ENCODE measurements at regions not wholly inside any gene's neighbourhood (a gene's known extent, or its start where the extent isn't known, plus 50 kb on each side); places are given as distances from the start of the nearest gene placed in this dataset.

DNA sequence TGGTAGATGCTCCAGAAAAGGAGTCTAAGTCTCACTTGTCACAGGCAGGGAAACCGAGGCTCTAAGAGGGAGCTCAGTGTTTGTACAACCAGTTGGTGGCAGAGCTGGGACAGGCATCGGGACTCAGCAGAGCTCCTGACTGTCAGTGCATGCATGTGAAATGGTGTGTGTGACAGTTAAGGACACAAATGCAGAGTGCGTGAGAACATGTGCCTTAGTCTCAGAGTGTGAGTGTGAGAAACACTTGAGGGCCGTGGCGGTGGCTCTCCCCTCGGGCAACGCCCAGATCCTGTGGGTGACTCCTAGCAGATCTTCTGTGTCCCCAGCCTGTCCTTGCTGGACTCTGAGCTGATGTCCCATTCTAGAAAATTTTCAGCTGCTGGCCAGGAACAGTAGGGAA, 362.6 kb downstream of the MATN1 start:
- H3K4me3 ChIP-seq = no peak overlapping the region
- intact Hi-C loops (cut with DNase I; ENCODE audit: low total_unique reads) = no loop called here
- no peaks in the 10 kb centered on the region for H3K4me1 ChIP-seq
- no peak for DNase-seq (ENCODE audit: low spot score in 2 of 2)
- no peaks in the 10 kb centered on the region for H3K36me3 ChIP-seq
- H3K27me3 ChIP-seq = no peaks in the 10 kb centered on the region
- no peak for TF ChIP-seq POLR2AphosphoS5 (IDR thresholded peaks at IDR 0.05)
- TF ChIP-seq POLR2A (IDR thresholded peaks at IDR 0.05) = no peak
- no peaks in the 10 kb centered on the region for H3K9me3 ChIP-seq
- H3K27ac ChIP-seq = no peak overlapping the region

DNA sequence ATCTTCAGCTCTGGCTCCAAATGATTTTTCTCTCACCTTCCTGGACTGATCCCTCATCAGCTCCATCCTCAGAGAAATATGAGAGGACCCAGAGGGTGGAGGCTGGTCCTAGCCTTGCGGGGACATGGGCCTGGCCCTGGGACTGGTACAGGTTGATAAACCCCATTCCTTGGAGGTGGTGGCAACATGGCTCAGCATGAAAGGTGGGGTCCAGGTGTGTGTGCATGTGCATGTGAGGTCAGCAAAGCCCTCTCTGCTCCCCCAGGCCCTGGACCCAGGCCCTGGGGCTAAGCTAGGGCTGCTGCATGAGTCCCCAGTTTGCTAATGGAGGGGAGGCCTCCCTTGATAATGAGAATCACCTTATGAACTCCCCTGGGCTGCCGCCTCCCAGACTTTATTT, 363.1 kb downstream of the MATN1 start:
- TF ChIP-seq, protein P1, sequence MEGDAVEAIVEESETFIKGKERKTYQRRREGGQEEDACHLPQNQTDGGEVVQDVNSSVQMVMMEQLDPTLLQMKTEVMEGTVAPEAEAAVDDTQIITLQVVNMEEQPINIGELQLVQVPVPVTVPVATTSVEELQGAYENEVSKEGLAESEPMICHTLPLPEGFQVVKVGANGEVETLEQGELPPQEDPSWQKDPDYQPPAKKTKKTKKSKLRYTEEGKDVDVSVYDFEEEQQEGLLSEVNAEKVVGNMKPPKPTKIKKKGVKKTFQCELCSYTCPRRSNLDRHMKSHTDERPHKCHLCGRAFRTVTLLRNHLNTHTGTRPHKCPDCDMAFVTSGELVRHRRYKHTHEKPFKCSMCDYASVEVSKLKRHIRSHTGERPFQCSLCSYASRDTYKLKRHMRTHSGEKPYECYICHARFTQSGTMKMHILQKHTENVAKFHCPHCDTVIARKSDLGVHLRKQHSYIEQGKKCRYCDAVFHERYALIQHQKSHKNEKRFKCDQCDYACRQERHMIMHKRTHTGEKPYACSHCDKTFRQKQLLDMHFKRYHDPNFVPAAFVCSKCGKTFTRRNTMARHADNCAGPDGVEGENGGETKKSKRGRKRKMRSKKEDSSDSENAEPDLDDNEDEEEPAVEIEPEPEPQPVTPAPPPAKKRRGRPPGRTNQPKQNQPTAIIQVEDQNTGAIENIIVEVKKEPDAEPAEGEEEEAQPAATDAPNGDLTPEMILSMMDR (IDR thresholded peaks at IDR 0.05) = no peak
- TF ChIP-seq POLR2A (IDR thresholded peaks at IDR 0.05) (no peak), POLR2AphosphoS5 (IDR thresholded peaks at IDR 0.05) (no peak)
- Histone ChIP-seq H3K9me3 (no peaks in the 10 kb centered on the region), H3K27me3 (no peaks in the 10 kb centered on the region), H3K27ac (no peak overlapping the region), H3K4me3 (no peak overlapping the region), H3K36me3 (no peaks in the 10 kb centered on the region), H3K4me1 (no peaks in the 10 kb centered on the region)
- intact Hi-C loops (cut with DNase I; ENCODE audit: low total_unique reads) = no loop called here
- no peak for DNase-seq (ENCODE audit: low spot score in 2 of 2)

DNA sequence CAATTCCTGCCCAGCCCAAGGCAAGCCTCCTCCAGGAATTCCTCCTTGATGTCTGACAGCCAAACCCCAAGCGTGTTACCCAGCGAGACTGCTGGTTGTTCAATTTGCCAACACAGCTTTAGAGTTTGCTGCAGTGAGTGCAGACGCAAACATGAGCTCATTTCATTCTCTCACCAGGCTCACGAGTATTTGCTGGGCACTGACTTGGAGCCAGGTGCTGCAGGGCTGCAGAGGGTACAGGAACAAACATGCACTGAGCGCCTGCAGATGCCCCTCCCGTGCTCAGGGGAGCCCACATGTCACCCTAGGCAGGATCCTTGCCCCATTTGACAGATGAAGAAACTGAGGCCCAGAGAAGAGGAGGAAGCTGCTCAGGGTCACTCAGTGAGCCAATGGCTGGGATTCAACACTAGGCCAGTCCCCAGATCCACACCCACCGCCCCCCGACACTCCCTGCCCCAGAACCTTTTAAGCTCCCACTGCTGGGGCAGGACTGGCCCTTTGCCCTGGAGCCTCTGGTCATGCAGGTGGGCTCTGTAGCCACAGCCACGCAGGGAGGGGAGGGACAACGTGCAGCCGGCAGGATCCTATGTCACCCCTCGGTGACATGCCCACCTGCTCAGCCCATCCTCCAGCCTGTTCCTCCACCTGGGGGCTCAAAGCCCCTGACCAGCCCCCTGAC, 363.7 kb downstream of the MATN1 start:
- no peaks in the 10 kb centered on the region for H3K36me3 ChIP-seq
- no peaks in the 10 kb centered on the region for H3K27me3 ChIP-seq
- H3K27ac ChIP-seq = no peak overlapping the region
- DNase-seq (ENCODE audit: low spot score in 2 of 2) = no peak
- no peaks in the 10 kb centered on the region for H3K9me3 ChIP-seq
- H3K4me1 ChIP-seq = no peaks in the 10 kb centered on the region
- intact Hi-C loops (cut with DNase I; ENCODE audit: low total_unique reads) = no loop called here
- H3K4me3 ChIP-seq = no peak overlapping the region
- TF ChIP-seq POLR2A (IDR thresholded peaks at IDR 0.05) = no peak
- no peak for TF ChIP-seq POLR2AphosphoS5 (IDR thresholded peaks at IDR 0.05)
- TF ChIP-seq, protein P1 (IDR thresholded peaks at IDR 0.05) = no peak

DNA sequence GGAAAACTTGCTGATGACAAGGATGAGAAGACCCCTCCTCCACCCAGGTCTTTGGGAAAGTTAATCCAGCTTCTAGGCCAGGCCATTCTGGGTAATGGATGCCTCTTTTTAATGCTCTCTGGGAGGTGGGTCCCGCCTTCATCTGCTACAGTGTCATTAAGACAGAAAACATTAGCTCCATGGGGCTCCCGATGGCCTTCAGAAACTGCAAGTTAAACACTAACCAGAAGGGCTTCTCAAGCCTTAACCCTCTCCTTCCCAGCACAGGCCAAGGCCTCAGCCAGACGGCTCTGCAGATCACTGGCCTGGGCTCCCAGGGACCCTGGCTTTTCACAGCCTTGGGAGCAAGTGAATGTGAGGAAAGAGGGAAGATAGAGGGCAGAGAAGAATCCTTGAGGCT, 364.9 kb downstream of the MATN1 start:
- intact Hi-C loops (cut with DNase I; ENCODE audit: low total_unique reads) = no loop called here
- H3K4me1 ChIP-seq = no peaks in the 10 kb centered on the region
- no peaks in the 10 kb centered on the region for H3K9me3 ChIP-seq
- no peaks in the 10 kb centered on the region for H3K36me3 ChIP-seq
- TF ChIP-seq POLR2AphosphoS5 (IDR thresholded peaks at IDR 0.05) (no peak), POLR2A (IDR thresholded peaks at IDR 0.05) (no peak)
- TF ChIP-seq, protein P1 (IDR thresholded peaks at IDR 0.05) = no peak
- no peak for DNase-seq (ENCODE audit: low spot score in 2 of 2)
- no peak overlapping the region for H3K27ac ChIP-seq
- no peak overlapping the region for H3K4me3 ChIP-seq
- no peaks in the 10 kb centered on the region for H3K27me3 ChIP-seq

DNA sequence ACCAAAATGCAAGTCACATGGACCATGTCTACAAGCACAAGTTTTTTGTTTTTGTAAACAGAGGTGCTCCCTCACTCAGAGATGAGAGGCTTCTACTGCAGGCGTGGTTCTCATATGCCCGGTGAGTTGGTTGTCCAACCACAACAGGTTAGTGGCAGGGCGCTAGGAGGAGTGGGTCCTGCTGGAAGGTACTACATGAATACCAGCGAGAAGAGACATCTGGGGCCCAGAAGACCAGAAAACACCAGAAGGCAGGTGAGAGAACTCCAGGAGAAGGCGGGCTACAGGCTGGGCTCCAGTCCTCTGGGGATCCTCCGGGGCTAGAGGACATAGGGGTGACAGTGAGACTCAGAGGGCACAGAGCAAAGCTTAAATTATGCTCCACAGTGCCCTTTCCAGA, 366.5 kb downstream of the MATN1 start:
- H3K27me3 ChIP-seq = no peaks in the 10 kb centered on the region
- no peaks in the 10 kb centered on the region for H3K9me3 ChIP-seq
- H3K4me1 ChIP-seq = no peaks in the 10 kb centered on the region
- H3K36me3 ChIP-seq = no peaks in the 10 kb centered on the region
- DNase-seq (ENCODE audit: low spot score in 2 of 2) = no peak
- TF ChIP-seq POLR2AphosphoS5 (IDR thresholded peaks at IDR 0.05) (no peak), POLR2A (IDR thresholded peaks at IDR 0.05) (no peak)
- TF ChIP-seq, protein P1 (IDR thresholded peaks at IDR 0.05) = no peak
- H3K4me3 ChIP-seq = no peak overlapping the region
- intact Hi-C loops (cut with DNase I; ENCODE audit: low total_unique reads) = loop anchor here (1.0 kb wide), 1 partner anchor 9 kb away; no protein-coding TSS in a partner anchor
- H3K27ac ChIP-seq = no peak overlapping the region
